ENCODE measurements at regions not wholly inside any gene's neighbourhood (a gene's known extent, or its start where the extent isn't known, plus 50 kb on each side); places are given as distances from the start of the nearest gene placed in this dataset.

DNA sequence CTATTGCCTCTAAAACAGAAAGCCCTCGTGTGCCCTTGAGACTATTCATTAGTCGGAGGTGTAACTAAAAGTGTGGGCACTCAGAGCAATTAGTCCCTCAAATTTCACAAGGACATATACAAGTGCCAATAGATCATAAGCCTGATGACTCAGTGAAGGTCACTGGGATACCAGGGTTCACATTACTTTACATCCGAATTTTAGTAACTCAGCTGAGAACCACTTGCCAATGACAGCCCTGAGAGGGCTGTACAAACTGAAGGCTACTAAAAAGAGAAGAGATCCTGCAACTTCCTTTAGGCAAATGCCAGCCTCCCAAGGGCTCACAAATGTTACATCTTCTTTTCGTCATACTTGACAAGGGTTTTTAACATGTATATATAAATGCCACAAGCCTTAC lies 369.6 kb downstream of the TENT5A start:
- TF ChIP-seq, protein P1, sequence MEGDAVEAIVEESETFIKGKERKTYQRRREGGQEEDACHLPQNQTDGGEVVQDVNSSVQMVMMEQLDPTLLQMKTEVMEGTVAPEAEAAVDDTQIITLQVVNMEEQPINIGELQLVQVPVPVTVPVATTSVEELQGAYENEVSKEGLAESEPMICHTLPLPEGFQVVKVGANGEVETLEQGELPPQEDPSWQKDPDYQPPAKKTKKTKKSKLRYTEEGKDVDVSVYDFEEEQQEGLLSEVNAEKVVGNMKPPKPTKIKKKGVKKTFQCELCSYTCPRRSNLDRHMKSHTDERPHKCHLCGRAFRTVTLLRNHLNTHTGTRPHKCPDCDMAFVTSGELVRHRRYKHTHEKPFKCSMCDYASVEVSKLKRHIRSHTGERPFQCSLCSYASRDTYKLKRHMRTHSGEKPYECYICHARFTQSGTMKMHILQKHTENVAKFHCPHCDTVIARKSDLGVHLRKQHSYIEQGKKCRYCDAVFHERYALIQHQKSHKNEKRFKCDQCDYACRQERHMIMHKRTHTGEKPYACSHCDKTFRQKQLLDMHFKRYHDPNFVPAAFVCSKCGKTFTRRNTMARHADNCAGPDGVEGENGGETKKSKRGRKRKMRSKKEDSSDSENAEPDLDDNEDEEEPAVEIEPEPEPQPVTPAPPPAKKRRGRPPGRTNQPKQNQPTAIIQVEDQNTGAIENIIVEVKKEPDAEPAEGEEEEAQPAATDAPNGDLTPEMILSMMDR (IDR thresholded peaks at IDR 0.05; ENCODE audit: borderline replicate concordance, extremely low read depth, insufficient read depth) = no peak
- no peak overlapping the region for H3K9ac ChIP-seq (ENCODE audit: low read length in 3 of 3)
- DNase-seq (no peak), FAIRE-seq (no peak)
- intact Hi-C loops (cut with DNase I) = no loop called here
- no peaks in the 10 kb centered on the region for H3K27me3 ChIP-seq (ENCODE audit: control insufficient read depth, insufficient read depth, low read length)
- no peaks in the 10 kb centered on the region for H3K4me1 ChIP-seq (ENCODE audit: control insufficient read depth in 2 of 3, insufficient read depth in 2 of 3, low read depth in 1 of 3, low read length in 3 of 3)
- H3K4me3 ChIP-seq (ENCODE audit: low read length in 3 of 3) = no peak overlapping the region
- H3K9me3 ChIP-seq (ENCODE audit: control insufficient read depth in 2 of 3, insufficient read depth in 1 of 3, low read length in 3 of 3) = no peaks in the 10 kb centered on the region
- no peaks in the 10 kb centered on the region for H3K36me3 ChIP-seq (ENCODE audit: control insufficient read depth in 2 of 3, insufficient read depth in 3 of 3, low read length in 3 of 3)
- H3K27ac ChIP-seq (ENCODE audit: low read depth in 2 of 2, low read length in 2 of 2) = no peak overlapping the region

DNA sequence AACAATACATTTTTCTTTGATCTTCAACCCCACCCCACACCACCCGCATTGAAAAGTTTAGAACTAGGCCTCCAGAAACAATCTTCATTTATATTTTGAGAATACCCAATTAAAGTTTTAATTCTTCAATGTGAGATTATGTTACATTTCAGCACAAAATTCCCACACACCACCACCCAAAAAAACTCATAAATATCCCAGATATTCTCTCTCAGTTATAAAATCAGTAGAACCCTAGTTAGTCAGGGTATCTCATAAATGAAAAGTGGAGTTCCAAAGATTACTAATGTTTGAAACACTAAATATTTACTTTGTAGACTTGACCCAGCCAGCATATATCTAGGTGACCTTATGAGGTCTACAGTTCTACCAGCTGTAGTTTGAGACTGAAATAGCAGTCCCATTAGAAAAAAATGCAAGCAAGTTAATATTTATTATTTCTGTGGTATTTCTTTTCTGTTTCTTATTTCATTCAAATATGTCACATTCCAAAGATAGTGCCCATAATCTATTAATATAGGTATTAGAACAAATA lies 371.0 kb downstream of the TENT5A start:
- Histone ChIP-seq H3K4me3 (ENCODE audit: low read length in 3 of 3) (no peak overlapping the region), H3K36me3 (ENCODE audit: control insufficient read depth in 2 of 3, insufficient read depth in 3 of 3, low read length in 3 of 3) (no peaks in the 10 kb centered on the region), H3K27me3 (ENCODE audit: control insufficient read depth, insufficient read depth, low read length) (no peaks in the 10 kb centered on the region), H3K9me3 (ENCODE audit: control insufficient read depth in 2 of 3, insufficient read depth in 1 of 3, low read length in 3 of 3) (no peaks in the 10 kb centered on the region), H3K27ac (ENCODE audit: low read depth in 2 of 2, low read length in 2 of 2) (no peak overlapping the region), H3K9ac (ENCODE audit: low read length in 3 of 3) (no peak overlapping the region), H3K4me1 (ENCODE audit: control insufficient read depth in 2 of 3, insufficient read depth in 2 of 3, low read depth in 1 of 3, low read length in 3 of 3) (no peaks in the 10 kb centered on the region)
- FAIRE-seq (no peak), DNase-seq (no peak)
- intact Hi-C loops (cut with DNase I) = no loop called here
- TF ChIP-seq, protein P1 (IDR thresholded peaks at IDR 0.05; ENCODE audit: borderline replicate concordance, extremely low read depth, insufficient read depth) = no peak

DNA sequence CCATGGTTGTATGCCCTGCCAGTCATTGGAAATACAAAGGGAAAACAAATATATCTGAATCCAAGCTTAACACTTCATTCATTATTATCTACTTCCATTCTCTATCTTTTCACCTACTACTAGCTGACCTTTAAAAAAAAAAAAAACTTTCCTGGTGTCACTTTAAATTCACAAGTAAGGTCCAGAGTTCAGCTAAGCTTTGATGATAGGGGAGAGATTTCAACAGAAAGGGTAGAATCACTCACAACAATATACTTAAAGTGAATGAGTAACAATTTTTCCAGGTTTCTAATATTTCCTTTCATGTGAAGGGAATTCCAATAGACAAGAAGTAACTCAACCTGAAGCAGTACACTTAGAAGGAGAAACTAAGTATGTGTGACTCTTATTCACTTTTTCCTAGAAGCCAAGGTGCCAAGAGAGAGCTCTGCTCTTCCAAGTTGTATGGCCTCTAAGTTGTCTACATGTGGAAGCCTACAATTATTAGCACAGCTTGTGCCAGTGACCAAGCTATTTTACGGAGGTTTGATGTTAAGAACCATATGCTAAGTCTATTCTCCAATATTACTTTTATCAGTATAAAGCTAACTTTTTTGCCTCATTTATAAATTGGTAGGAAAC lies 371.7 kb downstream of the TENT5A start:
- H3K27me3 ChIP-seq (ENCODE audit: control insufficient read depth, insufficient read depth, low read length) = no peaks in the 10 kb centered on the region
- no peak for FAIRE-seq
- H3K4me3 ChIP-seq (ENCODE audit: low read length in 3 of 3) = no peak overlapping the region
- no peak overlapping the region for H3K27ac ChIP-seq (ENCODE audit: low read depth in 2 of 2, low read length in 2 of 2)
- H3K9me3 ChIP-seq (ENCODE audit: control insufficient read depth in 2 of 3, insufficient read depth in 1 of 3, low read length in 3 of 3) = no peaks in the 10 kb centered on the region
- intact Hi-C loops (cut with DNase I) = no loop called here
- no peak overlapping the region for H3K9ac ChIP-seq (ENCODE audit: low read length in 3 of 3)
- no peaks in the 10 kb centered on the region for H3K36me3 ChIP-seq (ENCODE audit: control insufficient read depth in 2 of 3, insufficient read depth in 3 of 3, low read length in 3 of 3)
- no peaks in the 10 kb centered on the region for H3K4me1 ChIP-seq (ENCODE audit: control insufficient read depth in 2 of 3, insufficient read depth in 2 of 3, low read depth in 1 of 3, low read length in 3 of 3)
- no peak for DNase-seq
- TF ChIP-seq, protein P1 (IDR thresholded peaks at IDR 0.05; ENCODE audit: borderline replicate concordance, extremely low read depth, insufficient read depth) = no peak

- intact Hi-C loops (cut with DNase I) = no loop called here
- H3K4me3 ChIP-seq (ENCODE audit: low read length in 3 of 3) = no peak overlapping the region
- no peaks in the 10 kb centered on the region for H3K27me3 ChIP-seq (ENCODE audit: control insufficient read depth, insufficient read depth, low read length)
- H3K9ac ChIP-seq (ENCODE audit: low read length in 3 of 3) = no peak overlapping the region
- no peak for DNase-seq
- no peak overlapping the region for H3K27ac ChIP-seq (ENCODE audit: low read depth in 2 of 2, low read length in 2 of 2)
- TF ChIP-seq, protein P1 (IDR thresholded peaks at IDR 0.05; ENCODE audit: borderline replicate concordance, extremely low read depth, insufficient read depth) = no peak
- no peaks in the 10 kb centered on the region for H3K4me1 ChIP-seq (ENCODE audit: control insufficient read depth in 2 of 3, insufficient read depth in 2 of 3, low read depth in 1 of 3, low read length in 3 of 3)
- FAIRE-seq = no peak
- no peaks in the 10 kb centered on the region for H3K9me3 ChIP-seq (ENCODE audit: control insufficient read depth in 2 of 3, insufficient read depth in 1 of 3, low read length in 3 of 3)
- H3K36me3 ChIP-seq (ENCODE audit: control insufficient read depth in 2 of 3, insufficient read depth in 3 of 3, low read length in 3 of 3) = no peaks in the 10 kb centered on the region
These were observed 375.7 kb downstream of the TENT5A start for GRCh38 chr6:81376745-81377144.

Measured in kidney (tissue), 13 donors.